ENCODE measurements at regions not wholly inside any gene's neighbourhood (a gene's known extent, or its start where the extent isn't known, plus 50 kb on each side); places are given as distances from the start of the nearest gene placed in this dataset.

GRCh38 chr16:6375465-6376075 is 957.1 kb upstream of the RBFOX1 start:
- H4K91ac ChIP-seq (ENCODE audit: insufficient read depth, low read depth, low read length), result no peak overlapping the region
- H4K20me1 ChIP-seq (ENCODE audit: insufficient read depth, low read length), result no peaks in the 10 kb centered on the region
- TF ChIP-seq CEBPB (IDR thresholded peaks at IDR 0.05; ENCODE audit: low read depth, low read length) (no peak), RFX5 (IDR thresholded peaks at IDR 0.05; ENCODE audit: low read depth, low read length) (no peak), SMC3 (IDR thresholded peaks at IDR 0.05; ENCODE audit: low read depth, low read length) (no peak), CHD1 (IDR thresholded peaks at IDR 0.05; ENCODE audit: low read depth, low read length) (no peak), RAD21 (IDR thresholded peaks at IDR 0.05; ENCODE audit: low read length) (no peak), BHLHE40 (IDR thresholded peaks at IDR 0.05; ENCODE audit: low read depth, low read length) (no peak), NFE2L2 (IDR thresholded peaks at IDR 0.05; ENCODE audit: low read depth, low read length) (no peak), CTCF (conservative IDR thresholded peaks at IDR 0.05; ENCODE audit: low read depth, low read length) (no peak), MAZ (IDR thresholded peaks at IDR 0.05; ENCODE audit: borderline replicate concordance, low read depth, low read length) (no peak), MXI1 (IDR thresholded peaks at IDR 0.05; ENCODE audit: borderline replicate concordance, low read depth, low read length) (no peak), MAFK (IDR thresholded peaks at IDR 0.05; ENCODE audit: low read depth, low read length) (no peak), USF2 (IDR thresholded peaks at IDR 0.05; ENCODE audit: low read depth, low read length) (no peak), RCOR1 (IDR thresholded peaks at IDR 0.05; ENCODE audit: insufficient replicate concordance, low read length) (no peak)
- ATAC-seq (ENCODE audit: low read depth) (no peak), DNase-seq (no peak)
- H3K9me3 ChIP-seq (ENCODE audit: control insufficient read depth, insufficient read depth, low read length), result peaks cover 30% of the 10 kb centered on the region
- H2BK20ac ChIP-seq (ENCODE audit: low read depth, low read length), result no peak overlapping the region
- in situ Hi-C loops (cut with MboI; ENCODE audit: low sequenced_read_pairs), result no loop called here
- H2AK9ac ChIP-seq (replicated peaks; ENCODE audit: low read depth, low read length, poor library complexity), result no peak overlapping the region
- H3K36me3 ChIP-seq (ENCODE audit: control insufficient read depth, insufficient read depth, low read length), result no peaks in the 10 kb centered on the region
- H3K9me1 ChIP-seq (ENCODE audit: insufficient read depth, low read length), result no peaks in the 10 kb centered on the region
- no peak overlapping the region for H3K18ac ChIP-seq (ENCODE audit: low read depth, low read length)
- H3K23ac ChIP-seq (ENCODE audit: low read depth, low read length), result no peak overlapping the region
- no peak overlapping the region for H2AK5ac ChIP-seq (ENCODE audit: low read depth, low read length)
- intact Hi-C loops (cut with micrococcal nuclease), result no loop called here
- H2BK120ac ChIP-seq (ENCODE audit: low read depth, low read length), result no peak overlapping the region
- CTCF ChIA-PET, result no interaction called here
- H3K4me1 ChIP-seq (ENCODE audit: control insufficient read depth, insufficient read depth, low read length), result no peaks in the 10 kb centered on the region
- H4K5ac ChIP-seq (ENCODE audit: low read depth, low read length), result no peak overlapping the region
- POLR2A ChIA-PET (ENCODE audit: unreplicated experiment), result no interaction called here
- no peak overlapping the region for H2BK5ac ChIP-seq (ENCODE audit: low read depth, low read length, poor library complexity, severe bottlenecking)
- H3K27me3 ChIP-seq (ENCODE audit: control insufficient read depth, insufficient read depth, low read length), result no peaks in the 10 kb centered on the region
- no peak overlapping the region for H3K4ac ChIP-seq (ENCODE audit: low read depth, low read length)
- dilution Hi-C loops (cut with HindIII; ENCODE audit: low sequenced_read_pairs, unreplicated experiment), result no loop called here
- H3K56ac ChIP-seq (ENCODE audit: extremely low read depth, insufficient read depth, low read length), result no peak overlapping the region
- H3K79me1 ChIP-seq (ENCODE audit: low read depth in 1 of 2, low read length in 2 of 2), result no peaks in the 10 kb centered on the region
- no peak overlapping the region for H3K27ac ChIP-seq (ENCODE audit: insufficient read depth, low read length)
- H3K14ac ChIP-seq (replicated peaks; ENCODE audit: low read depth, low read length), result no peak overlapping the region
- no peak overlapping the region for H3K9ac ChIP-seq (ENCODE audit: low read depth, low read length)
- H4K8ac ChIP-seq (ENCODE audit: low read depth in 2 of 2, low read length in 2 of 2), result no peak overlapping the region
- no peak overlapping the region for H2AFZ ChIP-seq (replicated peaks; ENCODE audit: low read length, poor library complexity)
- 0% methylated on average over 1 of the region's 8 CpGs; no CpG with 5 or more reads in 1 of the 2 experiments for WGBS, 2 experiments (ENCODE audit: extremely low coverage in 2 of 2, insufficient read length in 1 of 2)
- no peak overlapping the region for H2BK15ac ChIP-seq (ENCODE audit: low read depth, low read length)
- BruUV-seq (replicated peaks), result no TSS peak
- H3K4me3 ChIP-seq (ENCODE audit: insufficient read depth, low read depth, low read length), result no peak overlapping the region
- H3K4me2 ChIP-seq (ENCODE audit: low read depth, low read length), result no peak overlapping the region
